Activated T-cell treated with anti-CD3 and anti-CD28 coated beads, Interleukin-2, amount 50 U/mL, for 72 hours (primary cell): ENCODE measurements at regions not wholly inside any gene's neighbourhood (a gene's known extent, or its start where the extent isn't known, plus 50 kb on each side); places are given as distances from the start of the nearest gene placed in this dataset.

ENCODE experiments used
- ATAC-seq, 2 donors: fragments of 150-1000 bp; cut with Tn5 transposase; replicated peaks in 1 of 2; 2 replicates each; pipeline ENCODE4 v1.10.0; 2021; ENCODE audit warnings: moderate library complexity in 2 of 2, mild to moderate bottlenecking in 1 of 2
- DNase-seq, 2 donors: peaks; one replicate each; pipeline ENCODE4 v3.0.0; 2021 to 2022; ENCODE audit warnings: mixed read lengths in 1 of 2
- H3K27ac Mint-ChIP-seq: one replicate; pipeline ENCODE4 v1.8.0; 2022; ENCODE audit warnings: mild to moderate bottlenecking, moderate library complexity, mixed read lengths
- H3K27me3 Mint-ChIP-seq: one replicate; pipeline ENCODE4 v1.8.0; 2022; ENCODE audit warnings: low read depth, mixed read lengths
- H3K36me3 Mint-ChIP-seq, 2 donors: one replicate each; pipeline ENCODE4 v1.8.0; 2022; ENCODE audit warnings: mixed read lengths in 2 of 2, mild to moderate bottlenecking in 1 of 2; ENCODE audit not compliant: insufficient read depth in 2 of 2
- H3K4me1 Mint-ChIP-seq: one replicate; pipeline ENCODE4 v1.8.0; 2022; ENCODE audit warnings: low read depth, mixed read lengths
- H3K4me3 Mint-ChIP-seq, 2 donors: one replicate each; pipeline ENCODE4 v1.8.0; 2022; ENCODE audit warnings: mild to moderate bottlenecking in 2 of 2, mixed read lengths in 2 of 2, moderate library complexity in 2 of 2
- H3K9me3 Mint-ChIP-seq, 2 donors: one replicate each; pipeline ENCODE4 v1.8.0; 2022; ENCODE audit warnings: mixed read lengths in 2 of 2

DNA sequence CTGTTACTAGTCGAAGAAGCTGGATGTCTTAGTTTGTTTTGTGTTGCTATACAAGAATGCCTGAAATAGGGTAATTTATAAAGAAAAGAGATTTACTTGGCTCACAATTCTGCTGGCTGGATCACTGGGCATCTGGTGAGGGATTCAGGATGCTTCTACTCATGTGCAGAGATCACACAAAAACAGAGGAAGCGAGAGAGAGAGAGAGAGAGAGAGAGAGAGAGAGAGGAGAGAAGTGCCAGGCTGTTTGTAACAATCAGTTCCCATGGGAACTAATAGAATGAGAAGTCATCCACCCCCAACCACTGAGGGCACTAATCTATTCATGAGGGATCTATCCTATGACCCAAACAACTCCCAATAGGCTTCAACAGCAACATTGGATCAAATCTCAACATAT, 66.2 kb upstream of the FAM9A start:
- Mint-ChIP-seq H3K4me1 (no peaks in the 10 kb centered on the region), H3K27me3 (peaks cover 37% of the 10 kb centered on the region), H3K4me3 (no peak overlapping the region), H3K36me3 (no peaks in the 10 kb centered on the region), H3K9me3 (no peaks in the 10 kb centered on the region), H3K27ac (no peak overlapping the region)
- DNase-seq = no peak
- no peak for ATAC-seq

DNA sequence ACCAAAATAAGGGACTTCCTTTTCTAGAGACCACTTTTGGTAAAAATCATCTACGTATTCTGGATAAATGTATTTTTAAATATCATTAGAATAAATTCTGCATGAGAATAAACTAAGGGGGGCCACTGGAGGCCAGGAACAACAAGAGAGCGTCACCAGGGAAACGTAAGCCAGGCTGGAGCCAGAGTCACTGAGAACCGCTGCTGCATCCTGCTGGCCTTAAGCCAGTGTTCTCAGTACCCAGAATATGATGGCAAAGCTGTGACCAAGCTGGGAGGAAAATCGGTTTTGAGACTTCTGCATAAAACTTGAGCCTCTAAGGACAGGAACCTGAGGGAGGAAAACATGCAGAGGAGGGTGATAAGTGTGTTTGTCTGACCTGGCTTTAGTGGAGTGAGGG, 63.0 kb upstream of the FAM9A start:
- H3K4me3 Mint-ChIP-seq = no peak overlapping the region
- H3K27ac Mint-ChIP-seq = no peak overlapping the region
- no peaks in the 10 kb centered on the region for H3K36me3 Mint-ChIP-seq
- ATAC-seq (no peak), DNase-seq (no peak)
- no peaks in the 10 kb centered on the region for H3K4me1 Mint-ChIP-seq
- H3K27me3 Mint-ChIP-seq = peaks cover 35% of the 10 kb centered on the region
- H3K9me3 Mint-ChIP-seq = no peaks in the 10 kb centered on the region

DNA sequence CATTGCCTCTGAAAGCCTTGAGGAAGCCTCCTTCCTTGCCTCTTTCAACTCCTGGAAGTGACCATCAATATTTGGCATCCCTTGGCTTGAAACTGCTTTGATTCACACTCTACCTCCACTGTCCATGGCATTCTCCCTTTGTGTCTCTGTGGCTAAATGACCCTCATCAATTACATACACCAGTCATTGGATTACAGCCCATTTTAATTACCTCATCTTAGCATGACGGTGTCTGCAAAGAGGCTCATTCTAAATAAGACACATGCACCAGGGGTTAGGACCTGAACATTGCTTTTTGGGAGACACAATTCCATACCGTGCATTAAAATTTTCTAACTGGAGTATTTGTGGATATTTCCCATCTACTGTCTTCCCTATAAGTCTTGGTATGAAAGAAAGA, 60.7 kb upstream of the FAM9A start:
- no peaks in the 10 kb centered on the region for H3K9me3 Mint-ChIP-seq

GRCh38 chrX:8851231-8851886, 50.2 kb upstream of the FAM9A start:
- peaks cover 36% of the 10 kb centered on the region for H3K27me3 Mint-ChIP-seq
- H3K36me3 Mint-ChIP-seq = no peaks in the 10 kb centered on the region
- no peak for DNase-seq
- H3K4me1 Mint-ChIP-seq = no peaks in the 10 kb centered on the region
- no peak for ATAC-seq
- H3K4me3 Mint-ChIP-seq = no peak overlapping the region
- H3K27ac Mint-ChIP-seq = no peak overlapping the region
- H3K9me3 Mint-ChIP-seq = no peaks in the 10 kb centered on the region

More for the DNA sequence above, 60.7 kb upstream of the FAM9A start:
- H3K36me3 Mint-ChIP-seq = no peaks in the 10 kb centered on the region
- no peak overlapping the region for H3K27ac Mint-ChIP-seq
- H3K4me1 Mint-ChIP-seq = no peaks in the 10 kb centered on the region
- H3K27me3 Mint-ChIP-seq = peaks cover 29% of the 10 kb centered on the region
- DNase-seq (no peak), ATAC-seq (no peak)
- H3K4me3 Mint-ChIP-seq = no peak overlapping the region
